ENCODE measurements at regions not wholly inside any gene's neighbourhood (a gene's known extent, or its start where the extent isn't known, plus 50 kb on each side); places are given as distances from the start of the nearest gene placed in this dataset.

DNA sequence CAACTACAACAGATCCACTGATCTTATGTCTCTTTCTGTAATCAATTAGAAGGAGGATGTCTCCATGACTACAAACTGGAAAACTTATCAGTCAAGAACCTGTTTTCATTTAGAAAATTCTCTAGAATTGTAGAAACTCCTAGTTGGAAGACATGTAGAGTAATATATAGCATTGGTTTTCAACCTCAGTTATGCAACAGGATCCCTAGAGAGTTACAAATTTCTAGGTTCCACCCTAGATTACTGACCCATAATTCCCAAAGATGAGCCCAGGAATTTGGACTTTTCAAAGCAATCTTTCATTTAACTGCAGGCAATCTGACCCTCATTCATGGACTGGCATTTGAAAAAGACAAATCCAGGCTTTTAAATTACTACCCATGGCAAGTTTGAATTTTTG lies 116.9 kb upstream of the RAP2B start:
- TF ChIP-seq POLR2A (IDR thresholded peaks at IDR 0.05): no peak
- no peak for TF ChIP-seq POLR2AphosphoS5 (IDR thresholded peaks at IDR 0.05)
- TF ChIP-seq, protein P1, sequence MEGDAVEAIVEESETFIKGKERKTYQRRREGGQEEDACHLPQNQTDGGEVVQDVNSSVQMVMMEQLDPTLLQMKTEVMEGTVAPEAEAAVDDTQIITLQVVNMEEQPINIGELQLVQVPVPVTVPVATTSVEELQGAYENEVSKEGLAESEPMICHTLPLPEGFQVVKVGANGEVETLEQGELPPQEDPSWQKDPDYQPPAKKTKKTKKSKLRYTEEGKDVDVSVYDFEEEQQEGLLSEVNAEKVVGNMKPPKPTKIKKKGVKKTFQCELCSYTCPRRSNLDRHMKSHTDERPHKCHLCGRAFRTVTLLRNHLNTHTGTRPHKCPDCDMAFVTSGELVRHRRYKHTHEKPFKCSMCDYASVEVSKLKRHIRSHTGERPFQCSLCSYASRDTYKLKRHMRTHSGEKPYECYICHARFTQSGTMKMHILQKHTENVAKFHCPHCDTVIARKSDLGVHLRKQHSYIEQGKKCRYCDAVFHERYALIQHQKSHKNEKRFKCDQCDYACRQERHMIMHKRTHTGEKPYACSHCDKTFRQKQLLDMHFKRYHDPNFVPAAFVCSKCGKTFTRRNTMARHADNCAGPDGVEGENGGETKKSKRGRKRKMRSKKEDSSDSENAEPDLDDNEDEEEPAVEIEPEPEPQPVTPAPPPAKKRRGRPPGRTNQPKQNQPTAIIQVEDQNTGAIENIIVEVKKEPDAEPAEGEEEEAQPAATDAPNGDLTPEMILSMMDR (IDR thresholded peaks at IDR 0.05): no peak
- TF ChIP-seq EP300 (IDR thresholded peaks at IDR 0.05): no peak
